Peyer's patch (tissue), 4 donors: ENCODE measurements at regions not wholly inside any gene's neighbourhood (a gene's known extent, or its start where the extent isn't known, plus 50 kb on each side); places are given as distances from the start of the nearest gene placed in this dataset.
"Not testable (repeated sequence)": the region's sequence is repeated elsewhere in the genome, so short reads cannot be mapped to it uniquely, and the experiment has no call there.

Experiments used
- DNase-seq, 3 donors: peaks; one replicate each; pipeline ENCODE4 v3.0.0-alpha.2; 2017 to 2019
- H3K27ac ChIP-seq, 4 donors: fragments of 200-600 bp; sonication (generic); one replicate each; pipeline ENCODE4 v1.5.1; 2016 to 2019
- H3K27me3 ChIP-seq, 2 donors: fragments of 200-600 bp; sonication (generic); one replicate each; pipeline ENCODE4 v1.5.1; 2019
- H3K36me3 ChIP-seq, 3 donors: fragments of 200-600 bp; sonication (generic); one replicate each; pipeline ENCODE4 v1.5.1; 2016 to 2019
- H3K4me1 ChIP-seq, 4 donors: fragments of 200-600 bp; sonication (generic); one replicate each; pipeline ENCODE4 v1.5.1; 2016 to 2019
- H3K4me3 ChIP-seq, 4 donors: fragments of 200-600 bp; sonication (generic); 1 replicate in 3 of 4; 2 replicates in 1 of 4; pipeline ENCODE4 v1.5.1; 2016 to 2019; ENCODE audit warnings: mild to moderate bottlenecking in 1 of 4
- H3K9me3 ChIP-seq, 4 donors: fragments of 200-600 bp; sonication (generic); one replicate each; pipeline ENCODE4 v1.5.1; 2016 to 2019; ENCODE audit warnings: mild to moderate bottlenecking in 1 of 4
- CTCF ChIP-seq, 6 experiments: fragments of 450-650 bp in 4 of 6; fragments of 200-600 bp in 2 of 6; sonication (generic) in 1 of 6; IDR thresholded peaks; one replicate each; pipeline ENCODE4 v1.5.1; 2017 to 2019; ENCODE audit warnings: antibody characterized with exemption in 6 of 6, mild to moderate bottlenecking in 3 of 6, moderate library complexity in 1 of 6
- POLR2A ChIP-seq, 2 donors: fragments of 450-650 bp; IDR thresholded peaks; one replicate each; pipeline ENCODE4 v1.5.1; 2017; ENCODE audit warnings: antibody characterized with exemption in 2 of 2, mild to moderate bottlenecking in 2 of 2, moderate library complexity in 2 of 2

- Histone ChIP-seq H3K36me3 (no peaks in the 10 kb centered on the region), H3K4me3 (no peak overlapping the region), H3K9me3 (no peaks in the 10 kb centered on the region), H3K27me3 (no peaks in the 10 kb centered on the region), H3K27ac (no peak overlapping the region), H3K4me1 (no peaks in the 10 kb centered on the region)
- no peak for DNase-seq
- TF ChIP-seq POLR2A (IDR thresholded peaks at IDR 0.05), result no peak
- TF ChIP-seq CTCF (IDR thresholded peaks at IDR 0.05), result no peak
These were observed 206.3 kb upstream of the TOM1L1 start for GRCh38 chr17:54694287-54694887.

GRCh38 chr17:54712798-54713197 lies 187.9 kb upstream of the TOM1L1 start:
- not testable (repeated sequence) for H3K27me3 ChIP-seq, H3K36me3 ChIP-seq, DNase-seq, H3K4me1 ChIP-seq, H3K27ac ChIP-seq, H3K9me3 ChIP-seq, H3K4me3 ChIP-seq

GRCh38 chr17:54718286-54718685 lies 182.4 kb upstream of the TOM1L1 start:
- Histone ChIP-seq H3K4me3 (no peak overlapping the region), H3K27ac (no peak overlapping the region)
- TF ChIP-seq CTCF (IDR thresholded peaks at IDR 0.05) (no peak), POLR2A (IDR thresholded peaks at IDR 0.05) (no peak)

GRCh38 chr17:54727624-54728023 lies 173.0 kb upstream of the TOM1L1 start:
- Histone ChIP-seq H3K9me3 (peaks cover 0 to 12% (median 0%) of the 10 kb centered on the region in 4 donors), H3K4me3 (no peak overlapping the region), H3K27ac (no peak overlapping the region), H3K36me3 (no peaks in the 10 kb centered on the region), H3K27me3 (no peaks in the 10 kb centered on the region), H3K4me1 (no peaks in the 10 kb centered on the region)
- no peak for TF ChIP-seq POLR2A (IDR thresholded peaks at IDR 0.05)
- no peak for TF ChIP-seq CTCF (IDR thresholded peaks at IDR 0.05)
- DNase-seq, result no peak

More at GRCh38 chr17:54718286-54718685, 182.4 kb upstream of the TOM1L1 start:
- no peaks in the 10 kb centered on the region for H3K4me1 ChIP-seq
- H3K36me3 ChIP-seq, result no peaks in the 10 kb centered on the region
- no peaks in the 10 kb centered on the region for H3K9me3 ChIP-seq
- no peaks in the 10 kb centered on the region for H3K27me3 ChIP-seq
- DNase-seq, result no peak

- H3K4me1 ChIP-seq, result no peaks in the 10 kb centered on the region
- H3K36me3 ChIP-seq, result no peaks in the 10 kb centered on the region
- no peak overlapping the region for H3K27ac ChIP-seq
- no peak for DNase-seq
- H3K4me3 ChIP-seq, result no peak overlapping the region
- H3K9me3 ChIP-seq, result no peaks in the 10 kb centered on the region
- no peaks in the 10 kb centered on the region for H3K27me3 ChIP-seq
- TF ChIP-seq POLR2A (IDR thresholded peaks at IDR 0.05), result no peak
These were observed 164.1 kb upstream of the TOM1L1 start for GRCh38 chr17:54736573-54736972.

GRCh38 chr17:54738496-54738895 lies 162.2 kb upstream of the TOM1L1 start:
- H3K4me1 ChIP-seq, result no peaks in the 10 kb centered on the region
- no peaks in the 10 kb centered on the region for H3K9me3 ChIP-seq
- no peak for DNase-seq
- H3K27ac ChIP-seq, result no peak overlapping the region
- H3K27me3 ChIP-seq, result no peaks in the 10 kb centered on the region
- TF ChIP-seq CTCF (IDR thresholded peaks at IDR 0.05) (no peak), POLR2A (IDR thresholded peaks at IDR 0.05) (no peak)
- no peak overlapping the region for H3K4me3 ChIP-seq
- no peaks in the 10 kb centered on the region for H3K36me3 ChIP-seq

- no peaks in the 10 kb centered on the region for H3K36me3 ChIP-seq
- no peak overlapping the region for H3K4me3 ChIP-seq
- no peak overlapping the region for H3K27ac ChIP-seq
- no peaks in the 10 kb centered on the region for H3K27me3 ChIP-seq
- DNase-seq, result no peak
- no peaks in the 10 kb centered on the region for H3K4me1 ChIP-seq
- TF ChIP-seq POLR2A (IDR thresholded peaks at IDR 0.05) (no peak), CTCF (IDR thresholded peaks at IDR 0.05) (no peak)
- H3K9me3 ChIP-seq, result peaks cover 0 to 14% (median 0%) of the 10 kb centered on the region in 4 donors
These were observed 155.9 kb upstream of the TOM1L1 start for GRCh38 chr17:54744750-54745149.
